SK-N-SH (cell line): ENCODE measurements at regions not wholly inside any gene's neighbourhood (a gene's known extent, or its start where the extent isn't known, plus 50 kb on each side); places are given as distances from the start of the nearest gene placed in this dataset.

Source experiments
- CTCF ChIA-PET: fragments of 300-600, 350-600 bp; formaldehyde crosslinking; extraction: SDS; loops from one replicate; lab custom pipeline; 2021; lab: Yijun Ruan, JAX
- POLR2A ChIA-PET: fragments of 350-600 bp; sonication (Branson Sonifier 250); formaldehyde crosslinking; extraction: SDS; loops from one replicate; lab custom pipeline; 2020; ENCODE audit warnings: antibody characterized with exemption, inconsistent platforms; lab: Yijun Ruan, JAX
- DNase-seq: peaks from one replicate; pipeline ENCODE4 v3.0.0; 2012
- H2AFZ ChIP-seq: fragments of 200-600 bp; sonication (generic); 2 replicates; pipeline ENCODE4 v1.8.1; 2016; ENCODE audit warnings: antibody characterized with exemption, mild to moderate bottlenecking, low read depth
- H3F3A ChIP-seq: fragments of 200-600 bp; sonication (generic); replicated peaks from 2 replicates; pipeline ENCODE3; 2016; ENCODE audit warnings: antibody characterized with exemption, mild to moderate bottlenecking; ENCODE audit not compliant: insufficient read depth
- H3K27ac ChIP-seq, 2 experiments: fragments of 200-500 bp in 1 of 2; fragments of 200-600 bp in 1 of 2; sonication (Bioruptor generic) in 1 of 2; sonication (generic), shearing (Covaris generic) in 1 of 2; 2 replicates each; pipeline versions ENCODE4 v1.5.1 to v1.6.1; 2014 to 2016; ENCODE audit warnings: low read depth in 2 of 2, inconsistent platforms in 1 of 2, low read length in 1 of 2, mild to moderate bottlenecking in 1 of 2, mixed read lengths in 1 of 2
- H3K27me3 ChIP-seq: fragments of 200-600 bp; sonication (generic), shearing (Covaris generic); 2 replicates; pipeline ENCODE4 v1.6.1; 2016; ENCODE audit warnings: mixed run types; ENCODE audit not compliant: insufficient read depth
- H3K36me3 ChIP-seq, 2 experiments: fragments of 200-500 bp in 1 of 2; fragments of 200-600 bp in 1 of 2; sonication (Bioruptor generic) in 1 of 2; sonication (generic) in 1 of 2; replicated peaks in 1 of 2; 2 replicates each; pipeline versions ENCODE3 to v1.5.1; 2014 to 2016; ENCODE audit warnings: low read length in 1 of 2, mild to moderate bottlenecking in 1 of 2; ENCODE audit not compliant: insufficient read depth in 2 of 2, control insufficient read depth in 1 of 2
- H3K4me1 ChIP-seq, 2 experiments: fragments of 200-500 bp in 1 of 2; fragments of 200-600 bp in 1 of 2; sonication (Bioruptor generic) in 1 of 2; sonication (generic), shearing (Covaris generic) in 1 of 2; 2 replicates each; pipeline versions ENCODE4 v1.5.1 to v1.6.1; 2014 to 2016; ENCODE audit warnings: low read depth in 1 of 2, low read length in 1 of 2, mixed run types in 1 of 2; ENCODE audit not compliant: insufficient read depth in 2 of 2, control insufficient read depth in 1 of 2
- H3K4me2 ChIP-seq: fragments of 200-600 bp; sonication (generic), shearing (Covaris generic); 2 replicates; pipeline ENCODE4 v1.6.1; 2017; ENCODE audit warnings: mixed run types
- H3K4me3 ChIP-seq, 2 experiments: fragments of 200-500 bp in 1 of 2; fragments of 200-600 bp in 1 of 2; sonication (Bioruptor generic) in 1 of 2; sonication (generic), shearing (Covaris generic) in 1 of 2; 2 replicates each; pipeline versions ENCODE4 v1.5.1 to v1.8.1; 2014 to 2016; ENCODE audit warnings: low read depth in 2 of 2, inconsistent platforms in 1 of 2, low read length in 1 of 2, mild to moderate bottlenecking in 1 of 2, mixed read lengths in 1 of 2, moderate library complexity in 1 of 2
- H3K79me2 ChIP-seq: fragments of 200-600 bp; sonication (generic); 2 replicates; pipeline ENCODE4 v1.8.1; 2017; ENCODE audit warnings: mild to moderate bottlenecking; ENCODE audit not compliant: insufficient read depth
- H3K9ac ChIP-seq: fragments of 200-600 bp; sonication (generic); 2 replicates; pipeline ENCODE4 v1.6.1; 2017; ENCODE audit warnings: mixed run types
- H3K9me2 ChIP-seq: fragments of 200-600 bp; sonication (generic); 2 replicates; pipeline ENCODE4 v1.6.1; 2017; ENCODE audit warnings: mixed run types
- H3K9me3 ChIP-seq: fragments of 200-600 bp; sonication (generic); 2 replicates; pipeline ENCODE4 v1.6.1; 2017; ENCODE audit warnings: mixed run types, mild to moderate bottlenecking, moderate library complexity
- H4K20me1 ChIP-seq: fragments of 200-600 bp; sonication (generic); 2 replicates; pipeline ENCODE4 v1.6.1; 2017; ENCODE audit warnings: mild to moderate bottlenecking, mixed run types; ENCODE audit not compliant: insufficient read depth
- CHD2 ChIP-seq: fragments of 150-350 bp; IDR thresholded peaks from 2 replicates; pipeline ENCODE4 v1.6.1; 2018; ENCODE audit warnings: low read length; ENCODE audit not compliant: partially characterized antibody
- FOSL2 ChIP-seq: IDR thresholded peaks from 2 replicates; pipeline ENCODE4 v1.4.0; 2012; ENCODE audit warnings: low read depth, mild to moderate bottlenecking, moderate library complexity, borderline replicate concordance
- FOXJ3 ChIP-seq: sonication (generic); formaldehyde crosslinking; IDR thresholded peaks from 2 replicates; pipeline ENCODE4 v1.5.1; 2020; ENCODE audit warnings: mild to moderate bottlenecking, missing genetic modification reagents
- FOXM1 ChIP-seq: IDR thresholded peaks from 2 replicates; pipeline ENCODE4 v1.4.0; 2012; ENCODE audit warnings: low read depth, mild to moderate bottlenecking
- GABPA ChIP-seq: IDR thresholded peaks from 2 replicates; pipeline ENCODE4 v1.4.0; 2012; ENCODE audit warnings: low read depth, mild to moderate bottlenecking
- GATA2 ChIP-seq: sonication (generic); formaldehyde crosslinking; IDR thresholded peaks from 2 replicates; pipeline ENCODE4 v1.5.0; 2020; ENCODE audit warnings: mild to moderate bottlenecking, missing genetic modification reagents
- MEF2A ChIP-seq: IDR thresholded peaks from 2 replicates; pipeline ENCODE4 v1.4.0; 2012; ENCODE audit warnings: low read depth, borderline replicate concordance
- MXI1 ChIP-seq: IDR thresholded peaks from 2 replicates; pipeline ENCODE4 v1.6.1; 2012; ENCODE audit warnings: mild to moderate bottlenecking, low read depth, low read length, improper control_type of control experiment
- NFIC ChIP-seq: IDR thresholded peaks from 2 replicates; pipeline ENCODE4 v1.4.0; 2012; ENCODE audit warnings: borderline replicate concordance
- NRF1 ChIP-seq: IDR thresholded peaks from 2 replicates; pipeline ENCODE4 v1.6.1; 2012; ENCODE audit warnings: low read depth, mild to moderate bottlenecking, low read length
- SIN3A ChIP-seq: IDR thresholded peaks from 2 replicates; pipeline ENCODE4 v1.6.1; 2012; ENCODE audit warnings: low read depth, mild to moderate bottlenecking, low read length, moderate library complexity, borderline replicate concordance
- TCF12 ChIP-seq: IDR thresholded peaks from 2 replicates; pipeline ENCODE4 v1.4.0; 2012
- WGBS: methylation state at CpG from one replicate; pipeline ENCODE4 v1.1.6; 2017; ENCODE audit warnings: low lambda C conversion rate; 5-methylcytosine and 5-hydroxymethylcytosine counted together
- TF ChIP-seq, protein P1 (sequence below): IDR thresholded peaks from 2 replicates; pipeline ENCODE4 v1.4.0; 2012; ENCODE audit warnings: low read depth, borderline replicate concordance
- TF ChIP-seq, protein P2 (sequence below): IDR thresholded peaks from 2 replicates; pipeline ENCODE4 v1.4.0; 2012; ENCODE audit warnings: low read depth, borderline replicate concordance
- TF ChIP-seq, protein P3 (sequence below): IDR thresholded peaks from 2 replicates; pipeline ENCODE4 v1.6.1; 2012; ENCODE audit warnings: mild to moderate bottlenecking, low read depth, low read length, moderate library complexity
- TF ChIP-seq, protein P4 (sequence below): fragments of 150-350 bp; IDR thresholded peaks from 2 replicates; pipeline ENCODE4 v1.6.1; 2016; ENCODE audit warnings: mild to moderate bottlenecking, low read depth, low read length

DNA sequence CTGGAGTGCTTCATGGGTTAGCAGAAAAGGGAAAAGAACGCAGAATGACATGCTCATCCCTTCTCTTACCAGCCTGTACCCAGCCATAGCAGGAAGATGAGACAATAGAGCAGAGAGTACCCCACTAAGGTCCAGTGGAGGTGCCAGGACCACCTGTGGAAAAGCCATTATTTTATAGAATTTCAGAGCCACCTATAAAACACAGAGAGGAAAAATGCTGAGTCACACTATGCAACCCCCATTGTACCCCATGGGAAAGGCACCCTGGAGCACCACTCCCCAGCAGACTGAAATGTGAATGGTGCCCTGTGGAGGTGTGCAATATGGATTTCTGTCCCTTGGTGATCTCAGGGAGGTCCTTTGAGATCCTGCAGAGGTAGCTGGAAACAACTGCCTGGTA, 97.2 kb downstream of the HES1 start:
- no peaks in the 10 kb centered on the region for H3K9me2 ChIP-seq
- no peak overlapping the region for H2AFZ ChIP-seq
- H3F3A ChIP-seq, result no peaks in the 10 kb centered on the region

More for the DNA sequence above, 97.2 kb downstream of the HES1 start:
- H3K27ac ChIP-seq, result no peak overlapping the region
- no peak overlapping the region for H3K4me2 ChIP-seq
- TF ChIP-seq, protein P1, sequence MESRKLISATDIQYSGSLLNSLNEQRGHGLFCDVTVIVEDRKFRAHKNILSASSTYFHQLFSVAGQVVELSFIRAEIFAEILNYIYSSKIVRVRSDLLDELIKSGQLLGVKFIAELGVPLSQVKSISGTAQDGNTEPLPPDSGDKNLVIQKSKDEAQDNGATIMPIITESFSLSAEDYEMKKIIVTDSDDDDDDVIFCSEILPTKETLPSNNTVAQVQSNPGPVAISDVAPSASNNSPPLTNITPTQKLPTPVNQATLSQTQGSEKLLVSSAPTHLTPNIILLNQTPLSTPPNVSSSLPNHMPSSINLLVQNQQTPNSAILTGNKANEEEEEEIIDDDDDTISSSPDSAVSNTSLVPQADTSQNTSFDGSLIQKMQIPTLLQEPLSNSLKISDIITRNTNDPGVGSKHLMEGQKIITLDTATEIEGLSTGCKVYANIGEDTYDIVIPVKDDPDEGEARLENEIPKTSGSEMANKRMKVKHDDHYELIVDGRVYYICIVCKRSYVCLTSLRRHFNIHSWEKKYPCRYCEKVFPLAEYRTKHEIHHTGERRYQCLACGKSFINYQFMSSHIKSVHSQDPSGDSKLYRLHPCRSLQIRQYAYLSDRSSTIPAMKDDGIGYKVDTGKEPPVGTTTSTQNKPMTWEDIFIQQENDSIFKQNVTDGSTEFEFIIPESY, result no peak
- TF ChIP-seq GABPA (no peak), CHD2 (no peak), MEF2A (no peak), MXI1 (no peak), NRF1 (no peak), FOXM1 (no peak), TCF12 (no peak), FOSL2 (no peak), SIN3A (no peak), NFIC (no peak), GATA2 (CRISPR knock-in tag) (no peak), FOXJ3 (no peak)
- TF ChIP-seq, protein P2, sequence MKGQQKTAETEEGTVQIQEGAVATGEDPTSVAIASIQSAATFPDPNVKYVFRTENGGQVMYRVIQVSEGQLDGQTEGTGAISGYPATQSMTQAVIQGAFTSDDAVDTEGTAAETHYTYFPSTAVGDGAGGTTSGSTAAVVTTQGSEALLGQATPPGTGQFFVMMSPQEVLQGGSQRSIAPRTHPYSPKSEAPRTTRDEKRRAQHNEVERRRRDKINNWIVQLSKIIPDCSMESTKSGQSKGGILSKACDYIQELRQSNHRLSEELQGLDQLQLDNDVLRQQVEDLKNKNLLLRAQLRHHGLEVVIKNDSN, result no peak
- TF ChIP-seq, protein P3, sequence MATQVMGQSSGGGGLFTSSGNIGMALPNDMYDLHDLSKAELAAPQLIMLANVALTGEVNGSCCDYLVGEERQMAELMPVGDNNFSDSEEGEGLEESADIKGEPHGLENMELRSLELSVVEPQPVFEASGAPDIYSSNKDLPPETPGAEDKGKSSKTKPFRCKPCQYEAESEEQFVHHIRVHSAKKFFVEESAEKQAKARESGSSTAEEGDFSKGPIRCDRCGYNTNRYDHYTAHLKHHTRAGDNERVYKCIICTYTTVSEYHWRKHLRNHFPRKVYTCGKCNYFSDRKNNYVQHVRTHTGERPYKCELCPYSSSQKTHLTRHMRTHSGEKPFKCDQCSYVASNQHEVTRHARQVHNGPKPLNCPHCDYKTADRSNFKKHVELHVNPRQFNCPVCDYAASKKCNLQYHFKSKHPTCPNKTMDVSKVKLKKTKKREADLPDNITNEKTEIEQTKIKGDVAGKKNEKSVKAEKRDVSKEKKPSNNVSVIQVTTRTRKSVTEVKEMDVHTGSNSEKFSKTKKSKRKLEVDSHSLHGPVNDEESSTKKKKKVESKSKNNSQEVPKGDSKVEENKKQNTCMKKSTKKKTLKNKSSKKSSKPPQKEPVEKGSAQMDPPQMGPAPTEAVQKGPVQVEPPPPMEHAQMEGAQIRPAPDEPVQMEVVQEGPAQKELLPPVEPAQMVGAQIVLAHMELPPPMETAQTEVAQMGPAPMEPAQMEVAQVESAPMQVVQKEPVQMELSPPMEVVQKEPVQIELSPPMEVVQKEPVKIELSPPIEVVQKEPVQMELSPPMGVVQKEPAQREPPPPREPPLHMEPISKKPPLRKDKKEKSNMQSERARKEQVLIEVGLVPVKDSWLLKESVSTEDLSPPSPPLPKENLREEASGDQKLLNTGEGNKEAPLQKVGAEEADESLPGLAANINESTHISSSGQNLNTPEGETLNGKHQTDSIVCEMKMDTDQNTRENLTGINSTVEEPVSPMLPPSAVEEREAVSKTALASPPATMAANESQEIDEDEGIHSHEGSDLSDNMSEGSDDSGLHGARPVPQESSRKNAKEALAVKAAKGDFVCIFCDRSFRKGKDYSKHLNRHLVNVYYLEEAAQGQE, result no peak
- TF ChIP-seq, protein P4, sequence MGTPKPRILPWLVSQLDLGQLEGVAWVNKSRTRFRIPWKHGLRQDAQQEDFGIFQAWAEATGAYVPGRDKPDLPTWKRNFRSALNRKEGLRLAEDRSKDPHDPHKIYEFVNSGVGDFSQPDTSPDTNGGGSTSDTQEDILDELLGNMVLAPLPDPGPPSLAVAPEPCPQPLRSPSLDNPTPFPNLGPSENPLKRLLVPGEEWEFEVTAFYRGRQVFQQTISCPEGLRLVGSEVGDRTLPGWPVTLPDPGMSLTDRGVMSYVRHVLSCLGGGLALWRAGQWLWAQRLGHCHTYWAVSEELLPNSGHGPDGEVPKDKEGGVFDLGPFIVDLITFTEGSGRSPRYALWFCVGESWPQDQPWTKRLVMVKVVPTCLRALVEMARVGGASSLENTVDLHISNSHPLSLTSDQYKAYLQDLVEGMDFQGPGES, result no peak
- no peaks in the 10 kb centered on the region for H3K9me3 ChIP-seq
- no peaks in the 10 kb centered on the region for H3K36me3 ChIP-seq
- no peak overlapping the region for H3K9ac ChIP-seq
- DNase-seq, result no peak
- 79% methylated on average over 1 of the region's 1 CpG for WGBS
- ChIA-PET CTCF (interaction anchor here (2.3 kb wide), 1 partner anchor 8 kb away, joined by 7 read pairs; no protein-coding TSS in a partner anchor), POLR2A (no interaction called here)
- H3K27me3 ChIP-seq, result 0 out of 2 replicates have a peak, but pooled peaks cover 7% of the 10 kb centered on the region
- no peaks in the 10 kb centered on the region for H3K79me2 ChIP-seq
- no peak overlapping the region for H3K4me3 ChIP-seq
- no peaks in the 10 kb centered on the region for H4K20me1 ChIP-seq
- no peaks in the 10 kb centered on the region; a peak in 1 of 4 replicates for H3K4me1 ChIP-seq
